ENCODE measurements at regions not wholly inside any gene's neighbourhood (a gene's known extent, or its start where the extent isn't known, plus 50 kb on each side); places are given as distances from the start of the nearest gene placed in this dataset.
A peak's percentile ranks its signal among the peaks of the same experiment; 100 is the strongest.

DNA sequence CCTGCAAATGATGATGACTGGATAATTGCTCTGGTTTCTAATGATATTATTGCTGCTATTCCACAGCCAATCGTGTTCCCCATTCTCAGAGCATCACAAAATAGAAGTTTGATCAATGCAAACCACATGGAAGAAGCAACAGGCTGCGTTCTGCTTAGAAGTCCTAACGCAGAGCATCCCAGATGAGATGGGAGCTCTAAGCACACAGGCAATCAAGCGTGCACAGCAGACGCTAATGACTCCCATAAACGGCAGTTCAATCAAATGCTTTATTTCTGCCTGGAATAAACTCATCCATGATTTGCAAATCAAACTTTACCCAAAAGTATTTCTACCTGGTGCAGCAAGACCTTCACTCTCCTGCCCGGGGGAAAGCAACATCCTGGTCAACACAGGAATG is 304.2 kb downstream of the FBXO15 start:
- DNase-seq, result no peak

DNA sequence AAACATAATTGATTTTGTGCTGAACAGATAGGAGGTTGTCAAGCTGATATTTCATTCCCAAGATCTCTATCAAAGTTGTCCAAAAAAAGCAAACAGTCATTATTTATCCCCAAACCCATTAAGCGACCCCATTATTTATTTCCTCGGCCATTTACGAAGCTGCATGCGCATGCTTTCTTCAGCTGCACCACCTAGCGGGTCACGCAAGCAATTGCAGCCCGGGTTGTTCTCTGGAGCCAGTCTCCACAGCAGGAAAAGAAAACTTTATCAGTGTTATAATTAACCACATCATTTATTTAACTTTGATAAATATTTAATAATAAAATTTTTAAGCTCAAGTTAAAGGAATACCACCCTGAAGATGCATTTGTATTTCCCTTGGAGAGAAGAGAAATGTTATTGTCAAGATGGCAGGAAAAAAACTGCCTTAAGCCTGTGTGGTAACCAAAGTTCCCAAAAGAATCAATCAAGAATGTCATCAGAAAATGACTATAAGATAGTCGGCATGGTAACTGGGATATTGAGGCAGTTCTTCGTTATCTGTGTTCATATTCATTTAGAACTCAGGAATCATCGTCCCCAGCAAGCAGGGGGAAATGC is 304.7 kb downstream of the FBXO15 start:
- DNase-seq, result peak; percentile 59

DNA sequence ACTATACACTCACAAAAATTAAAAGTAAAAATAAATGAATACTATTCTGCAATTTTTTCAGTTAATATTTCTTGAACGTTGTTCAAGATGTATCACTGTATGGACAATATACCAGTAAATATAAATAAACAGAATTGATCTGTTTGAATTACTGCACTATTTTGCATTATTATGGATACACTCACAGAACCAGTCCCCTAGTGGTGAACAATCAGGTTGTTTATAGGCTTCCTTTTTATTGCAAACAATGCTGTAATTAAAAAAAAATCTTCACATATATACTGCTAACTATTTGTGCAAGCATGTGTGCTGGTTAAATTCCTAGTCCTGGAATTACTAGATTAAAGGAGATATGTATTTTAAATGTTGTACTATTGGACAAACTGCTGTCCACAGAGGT is 306.0 kb downstream of the FBXO15 start:
- no peak for DNase-seq

DNA sequence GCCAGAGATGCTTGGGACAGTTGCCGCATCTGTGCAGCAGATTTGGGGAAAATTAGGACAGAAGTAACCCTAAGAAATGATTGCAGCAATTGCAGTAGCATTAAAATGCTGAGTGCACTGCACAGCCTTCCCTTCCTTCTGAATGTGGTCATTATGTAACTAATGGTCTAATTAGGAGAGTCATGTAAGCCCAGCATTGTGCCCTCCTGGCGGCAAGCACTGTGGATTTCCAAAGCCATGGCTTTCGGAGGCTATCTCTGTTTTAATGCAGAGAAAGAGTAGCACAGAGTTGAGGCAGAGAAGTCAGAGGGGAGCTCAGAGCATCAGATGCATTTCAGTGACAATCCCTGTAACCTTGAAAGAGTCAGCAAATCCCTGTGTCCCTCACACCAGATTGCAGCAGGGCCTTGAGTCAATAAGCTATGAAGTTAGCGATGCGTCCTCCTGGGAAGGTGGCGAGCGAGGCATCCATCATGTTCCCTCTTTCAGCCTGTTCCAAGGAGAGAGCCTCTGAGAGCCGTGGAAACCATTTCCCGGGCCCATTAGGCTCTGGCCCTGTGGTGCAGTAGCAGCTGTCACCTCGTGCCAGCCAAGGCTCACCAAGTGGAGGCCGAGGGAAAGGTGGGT is 307.2 kb downstream of the FBXO15 start:
- DNase-seq, result no peak

DNA sequence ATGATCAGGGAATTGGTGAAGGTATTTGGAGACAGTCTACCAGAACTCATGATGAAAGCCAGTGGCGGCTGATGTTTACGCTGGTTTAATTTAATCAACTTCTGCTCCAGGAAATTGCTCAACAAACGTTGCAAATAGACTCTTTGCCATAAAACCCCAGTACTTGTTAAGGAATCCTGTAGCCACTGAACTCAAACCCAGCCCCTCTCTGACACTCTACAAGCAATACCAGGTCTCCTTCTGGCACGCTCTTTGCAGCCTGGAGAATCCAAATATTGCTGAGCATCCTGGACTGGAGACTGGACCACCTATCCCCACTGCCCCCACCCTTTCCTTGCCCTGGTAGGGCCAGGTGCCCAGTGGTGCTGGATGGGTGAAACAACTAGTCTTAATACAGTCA is 308.2 kb downstream of the FBXO15 start:
- DNase-seq, result no peak

DNA sequence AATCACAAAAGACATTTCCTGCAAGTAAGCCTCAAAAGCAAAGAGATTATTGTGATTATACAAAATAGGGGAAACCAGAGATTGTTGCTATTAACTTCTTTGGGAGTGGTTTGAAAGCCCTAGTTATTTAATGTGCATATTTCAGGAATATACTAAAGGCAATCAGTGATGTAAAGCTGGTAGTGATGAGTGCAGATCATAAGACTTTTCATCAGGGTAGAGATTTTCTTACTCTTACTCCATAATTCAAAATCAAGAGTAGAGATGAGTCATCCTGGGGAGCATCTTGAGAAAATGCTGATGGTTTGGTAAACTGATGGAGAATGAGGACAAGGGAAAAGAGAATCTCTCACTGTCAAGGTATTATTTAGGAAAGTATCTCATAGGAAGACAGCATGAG is 309.5 kb downstream of the FBXO15 start:
- no peak for DNase-seq

DNA sequence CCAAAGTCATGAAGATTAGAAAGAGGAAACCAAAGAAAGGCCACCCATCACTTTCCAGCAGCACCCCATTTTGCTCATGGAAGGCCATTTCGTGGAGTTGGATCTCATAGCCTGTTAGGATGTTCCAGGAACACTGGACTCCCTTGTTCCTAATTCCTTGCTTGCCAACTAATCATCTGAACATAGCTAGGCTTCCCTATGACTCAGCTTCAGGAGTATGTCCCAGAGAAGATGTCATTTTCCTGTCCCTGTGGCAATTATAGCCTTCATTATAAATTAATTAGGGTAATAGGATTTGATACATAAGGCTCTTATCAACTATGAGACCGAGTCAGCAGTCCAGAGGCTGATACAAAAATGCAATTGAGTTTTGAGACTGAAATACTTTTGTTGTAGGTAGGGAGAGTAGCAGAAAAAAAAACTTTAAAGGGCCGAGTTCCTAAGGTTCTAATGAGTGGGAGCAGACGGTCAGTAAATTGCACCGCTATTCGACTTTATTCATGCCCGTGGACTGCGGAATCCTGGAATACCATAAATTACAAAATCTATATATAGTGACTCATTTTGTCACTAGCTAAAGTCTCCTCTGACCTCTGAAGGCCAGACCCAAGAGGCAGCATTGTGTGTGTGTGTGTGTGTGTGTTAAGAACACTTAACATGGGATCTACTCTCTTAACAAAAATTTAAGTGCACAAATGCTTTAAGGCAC is 311.8 kb downstream of the FBXO15 start:
- no peak for DNase-seq

DNA sequence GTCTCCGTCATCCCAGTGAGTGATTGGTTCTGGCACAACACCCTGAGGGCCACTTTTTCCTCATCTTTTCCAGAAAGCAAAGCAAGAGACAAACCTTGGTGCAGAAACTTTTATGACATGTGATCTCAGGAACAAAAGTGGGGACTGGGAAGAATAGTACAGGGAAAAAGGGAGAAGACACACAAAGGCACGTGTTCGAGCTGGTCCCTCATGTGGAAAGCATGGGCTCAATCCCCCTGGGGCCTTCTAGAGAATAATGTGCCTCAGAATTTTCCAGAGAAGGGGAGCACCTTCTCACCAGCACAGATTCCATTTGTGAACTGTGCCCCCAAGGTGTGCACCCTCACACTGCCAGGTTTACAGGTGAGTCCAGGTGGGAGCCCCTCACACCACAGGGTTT is 312.6 kb downstream of the FBXO15 start:
- no peak for DNase-seq

DNA sequence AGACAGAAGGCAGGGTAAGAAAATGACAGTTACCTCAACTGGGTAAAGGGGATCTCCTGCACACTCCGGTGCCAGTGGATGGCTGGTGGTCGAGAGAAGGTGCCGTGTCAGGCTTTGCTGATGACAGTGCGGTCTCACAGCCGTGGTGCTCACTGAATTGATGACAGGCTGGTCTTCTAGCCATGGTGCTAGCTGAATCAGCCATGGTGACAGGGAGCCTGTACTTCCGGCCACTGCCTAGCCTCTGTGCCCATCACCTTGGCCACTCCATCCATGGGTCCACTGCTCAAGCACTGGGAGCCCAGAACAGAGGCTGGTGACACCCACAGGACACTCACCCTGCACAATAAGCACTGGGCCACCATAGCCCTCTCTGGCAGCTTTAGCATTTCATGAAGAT is 315.9 kb downstream of the FBXO15 start:
- DNase-seq, result no peak

DNA sequence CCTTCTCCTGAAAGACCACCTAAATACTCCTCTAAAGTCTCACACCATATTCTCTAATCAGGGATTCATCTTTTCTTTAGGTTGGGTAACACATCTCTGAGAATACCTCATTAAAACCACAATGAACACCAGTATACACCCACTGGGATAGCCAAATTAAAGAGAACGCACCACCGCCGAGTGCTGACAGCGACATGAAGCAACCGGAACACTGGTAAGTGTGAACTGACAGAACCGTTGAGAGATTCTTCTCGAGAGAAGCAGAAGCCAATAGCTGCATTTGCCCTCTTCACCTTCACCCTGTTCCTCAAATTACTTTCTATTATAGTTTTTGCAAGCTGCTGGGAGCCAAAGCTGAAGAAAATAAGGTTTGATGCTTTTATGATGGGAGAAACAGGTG is 318.5 kb downstream of the FBXO15 start:
- DNase-seq, result no peak

DNA sequence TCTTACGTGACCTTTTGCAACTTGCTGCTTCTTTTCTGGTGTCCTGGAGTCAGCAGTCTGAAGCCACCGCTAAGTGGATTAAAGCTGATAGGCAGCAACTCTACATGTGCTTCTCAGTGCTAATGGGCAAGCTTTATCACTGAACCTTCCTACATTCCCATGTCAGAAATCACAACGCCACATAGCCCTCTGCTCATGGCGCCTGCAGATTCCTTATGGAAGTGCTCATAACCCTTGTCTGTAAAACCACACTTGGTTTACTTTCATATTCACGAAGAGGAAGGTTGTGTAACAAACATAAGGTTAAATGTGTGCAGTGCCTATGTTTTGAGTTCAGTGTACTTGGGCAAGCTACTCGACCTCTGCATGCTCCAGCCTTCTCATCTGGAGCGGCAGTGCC is 319.8 kb downstream of the FBXO15 start:
- no peak for DNase-seq

DNA sequence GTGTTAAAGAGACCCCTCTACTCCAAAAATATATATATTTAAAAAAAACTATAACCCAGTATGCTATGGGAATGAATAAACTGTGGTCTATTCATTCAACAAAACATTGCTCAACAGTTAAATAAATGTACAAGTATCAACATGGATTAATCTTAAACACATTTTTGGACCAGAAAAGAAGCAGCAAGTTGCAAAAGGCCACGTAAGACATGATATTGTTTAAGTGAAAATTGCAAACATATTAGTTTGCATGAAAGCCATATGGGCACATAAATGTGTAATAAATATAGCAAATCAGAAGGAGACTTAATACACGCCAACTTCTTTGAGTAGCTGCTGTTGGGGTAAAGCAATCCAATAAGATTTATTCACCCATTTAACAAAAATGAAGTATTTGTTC is 321.5 kb downstream of the FBXO15 start:
- no peak for DNase-seq

DNA sequence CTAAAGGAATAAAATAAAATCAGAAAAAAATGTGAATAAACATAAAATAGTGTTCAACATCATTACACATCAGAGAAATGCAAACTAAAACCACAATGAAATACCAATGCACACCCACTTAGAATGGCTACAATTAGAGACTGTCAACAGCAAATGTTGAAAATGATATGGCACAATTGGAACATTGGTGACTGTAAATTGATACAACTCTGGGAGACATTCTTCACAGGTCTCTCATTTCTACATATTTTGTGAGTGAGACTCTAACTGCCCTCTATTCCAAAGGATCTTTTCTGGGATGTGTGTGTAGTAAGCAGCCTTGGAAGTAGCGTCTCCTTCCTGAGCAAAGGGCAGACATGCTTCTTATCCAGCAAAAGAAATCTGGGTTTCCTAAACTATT is 323.0 kb downstream of the FBXO15 start:
- no peak for DNase-seq

DNA sequence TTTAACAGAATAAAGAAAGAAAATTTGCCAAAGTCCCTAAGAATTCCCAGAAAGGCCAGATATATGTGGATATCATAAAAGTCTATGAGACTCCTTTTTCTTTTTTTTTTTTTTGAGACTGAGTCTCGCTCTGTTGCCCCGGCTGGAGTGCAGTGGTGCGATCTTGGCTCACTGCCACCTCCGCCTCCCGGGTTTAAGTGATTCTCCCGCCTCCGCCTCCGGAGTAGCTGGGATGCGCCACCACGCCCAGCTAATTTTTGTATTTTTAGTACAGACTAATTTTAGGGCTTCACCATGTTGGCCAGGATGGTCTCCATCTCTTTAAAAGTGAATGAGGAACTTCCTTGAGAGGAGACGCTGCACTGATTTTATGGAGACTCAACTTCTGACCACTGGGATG is 335.2 kb downstream of the FBXO15 start:
- DNase-seq, result no peak

DNA sequence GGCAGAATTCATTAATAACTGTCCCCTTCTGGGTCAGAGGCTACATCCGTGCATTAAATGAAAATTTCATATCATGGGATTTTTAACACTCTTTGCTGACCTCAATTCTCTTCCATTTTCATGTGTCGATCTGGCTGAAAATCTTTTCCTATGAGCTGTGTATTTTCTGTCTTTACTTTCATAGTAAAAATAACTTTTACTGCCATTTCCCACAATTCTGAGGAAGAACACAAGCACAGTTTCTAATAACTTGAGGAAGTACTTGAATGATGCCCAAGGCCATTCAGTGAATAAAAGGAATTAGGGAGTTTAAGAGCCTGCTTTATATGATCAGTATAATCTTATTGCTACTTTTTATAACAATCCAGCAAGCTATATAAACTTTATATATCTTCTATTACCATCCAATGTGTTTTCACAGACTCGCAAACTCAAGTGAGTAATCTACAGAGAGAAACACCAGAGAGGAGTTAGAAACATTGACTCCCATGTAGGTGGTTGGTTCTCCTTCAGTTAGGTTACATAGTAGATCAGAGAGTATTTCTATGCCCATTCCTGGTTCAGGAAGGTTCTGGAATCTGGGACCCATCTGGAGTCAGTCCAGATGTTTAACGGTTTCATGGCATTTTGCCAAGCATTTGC is 340.0 kb downstream of the FBXO15 start:
- DNase-seq, result no peak

DNA sequence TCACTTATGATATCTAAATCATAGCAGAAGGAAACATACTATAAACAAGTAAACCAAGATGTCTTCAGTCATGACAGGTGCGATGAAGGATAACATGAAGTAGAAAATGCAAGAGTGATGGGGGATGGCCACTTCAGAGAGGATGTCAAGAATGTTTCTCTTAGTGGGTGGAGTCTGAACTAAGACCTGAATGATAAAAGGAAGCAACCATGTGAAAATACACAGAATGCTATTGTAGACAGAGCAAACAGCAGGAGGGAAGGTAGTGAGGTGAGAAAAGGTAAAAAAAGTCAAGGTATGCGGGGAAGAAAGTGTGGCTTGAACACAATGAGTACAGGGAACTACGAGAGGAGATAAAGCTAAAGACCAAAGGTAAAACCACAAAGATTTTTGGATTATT is 341.6 kb downstream of the FBXO15 start:
- DNase-seq, result no peak

DNA sequence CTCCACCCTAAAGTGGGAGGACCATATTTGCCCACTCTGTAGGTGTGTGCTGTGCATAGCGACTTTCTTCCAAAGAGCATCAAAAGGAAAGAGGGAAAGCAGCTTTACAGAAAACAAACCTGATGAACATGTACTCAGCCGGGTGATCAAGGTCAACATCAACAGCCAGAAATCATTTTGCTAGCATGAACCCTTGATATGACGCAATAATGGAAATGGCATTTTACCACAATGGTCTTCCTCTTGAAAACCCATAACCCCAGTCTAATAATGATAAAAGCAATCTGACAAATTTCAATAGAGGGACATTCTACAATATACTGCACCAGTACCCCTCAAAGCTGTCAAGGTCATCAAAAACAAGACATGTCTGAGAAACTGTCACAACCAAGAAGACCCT is 350.2 kb downstream of the FBXO15 start:
- DNase-seq, result no peak

DNA sequence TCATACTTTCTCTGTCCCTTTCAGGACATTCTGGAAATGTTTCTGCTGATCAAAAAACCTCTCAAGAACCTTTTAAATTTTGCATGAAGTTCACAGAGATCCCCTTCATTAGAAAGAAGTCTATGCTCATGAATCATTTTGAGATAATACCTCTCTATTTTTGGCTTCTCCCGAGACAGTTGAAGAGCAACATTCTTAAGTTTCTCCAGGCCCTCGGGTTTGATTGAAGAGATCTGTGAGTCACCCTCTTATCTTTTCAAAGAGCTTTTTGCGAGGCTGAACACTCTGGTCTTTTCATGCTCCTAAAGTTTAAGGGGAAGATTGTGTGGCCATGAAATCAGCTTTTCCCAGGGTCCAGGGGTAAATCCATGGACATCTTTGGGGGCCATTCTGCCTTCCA is 354.2 kb downstream of the FBXO15 start:
- no peak for DNase-seq

DNA sequence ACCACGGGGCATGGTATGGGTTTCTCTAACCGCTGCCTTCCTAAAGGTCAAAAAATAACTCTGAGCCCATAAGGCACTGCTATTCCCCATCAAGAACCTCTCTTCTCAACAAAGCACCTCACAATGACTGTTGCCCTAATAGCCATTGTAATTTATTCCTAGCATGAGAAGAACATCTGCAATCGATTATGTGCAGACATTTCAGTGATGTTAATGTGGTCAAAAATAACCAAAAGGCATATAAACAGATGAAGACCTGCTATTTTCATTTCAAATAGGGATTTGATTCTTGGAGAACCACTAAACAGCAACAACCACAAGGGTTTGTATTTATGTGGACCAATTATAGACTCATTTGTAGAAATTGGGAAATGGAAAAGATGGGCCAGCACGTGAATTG is 356.6 kb downstream of the FBXO15 start:
- no peak for DNase-seq

DNA sequence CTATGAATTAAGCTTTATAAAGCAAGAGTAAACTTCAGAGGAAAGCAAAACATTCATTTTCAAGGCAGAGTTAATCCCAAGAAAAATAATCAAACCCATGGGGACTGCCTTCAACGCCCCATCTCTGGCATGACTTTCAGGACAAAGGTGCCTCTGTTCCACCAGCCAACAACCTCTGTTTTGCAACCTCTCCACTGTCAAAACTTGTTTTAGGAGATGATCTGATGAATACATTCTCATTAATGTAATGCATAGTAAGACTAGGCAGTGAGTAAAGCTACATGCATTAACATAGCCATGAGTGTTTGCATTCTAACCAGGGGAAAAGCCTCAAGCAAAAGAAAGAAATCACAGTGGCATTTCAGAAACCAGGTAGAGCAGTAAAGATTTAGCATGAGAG is 357.0 kb downstream of the FBXO15 start:
- no peak for DNase-seq

DNA sequence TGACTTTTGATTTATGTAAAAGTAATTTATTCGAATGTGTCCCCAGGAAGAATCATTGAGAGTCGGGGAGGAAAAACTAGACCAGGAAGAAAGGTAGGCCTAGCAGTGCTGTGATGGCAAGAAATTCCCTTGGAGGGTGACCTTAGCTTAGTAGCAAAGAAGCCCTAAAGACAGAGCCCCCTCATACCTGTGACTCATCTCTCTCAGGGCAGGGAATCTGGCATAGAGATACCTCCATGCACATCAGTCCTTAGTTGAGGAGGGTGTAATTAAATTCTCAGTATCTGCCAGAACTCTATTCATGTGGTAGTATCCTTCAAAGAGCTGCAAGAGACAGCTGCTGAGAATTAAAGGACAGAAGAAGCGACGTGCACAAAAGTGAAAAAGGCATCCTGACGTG is 360.3 kb downstream of the FBXO15 start:
- no peak for DNase-seq

DNA sequence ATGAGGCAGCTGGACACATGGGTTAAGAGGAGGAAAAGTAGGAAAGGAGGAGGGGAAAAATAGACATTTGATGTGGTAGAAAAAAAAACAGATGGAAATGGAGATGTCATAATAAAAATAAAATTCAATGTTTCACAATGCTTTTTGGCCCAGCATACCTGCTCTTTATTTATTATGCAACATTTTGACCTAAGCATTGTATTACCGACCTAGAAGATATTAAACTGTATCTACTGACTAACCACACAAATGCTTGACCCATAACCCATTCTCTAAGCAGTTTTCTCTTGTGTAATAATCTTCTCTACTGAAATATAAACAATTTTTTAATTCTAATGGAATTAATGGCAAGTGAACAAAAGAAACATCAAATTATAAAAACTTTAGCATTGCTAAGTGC is 362.3 kb downstream of the FBXO15 start:
- DNase-seq, result no peak

DNA sequence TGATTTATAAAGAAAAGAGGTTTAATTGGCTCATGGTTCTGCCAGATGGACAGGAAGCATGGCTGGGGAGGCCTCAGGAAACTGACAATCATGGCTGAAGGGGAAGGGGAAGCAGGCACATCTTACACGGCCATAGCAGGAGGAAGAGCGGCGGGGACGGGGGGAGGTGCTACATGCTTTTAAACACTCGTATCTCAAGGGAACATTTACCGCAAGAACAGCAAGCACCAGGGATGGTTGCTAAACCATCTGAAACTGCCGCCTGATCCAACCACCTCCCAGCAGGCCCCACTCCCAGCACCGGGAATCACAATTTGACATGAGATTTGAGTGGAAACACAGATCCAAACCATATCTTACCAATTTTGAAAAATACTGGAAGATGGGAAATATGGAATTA is 362.8 kb downstream of the FBXO15 start:
- no peak for DNase-seq

DNA sequence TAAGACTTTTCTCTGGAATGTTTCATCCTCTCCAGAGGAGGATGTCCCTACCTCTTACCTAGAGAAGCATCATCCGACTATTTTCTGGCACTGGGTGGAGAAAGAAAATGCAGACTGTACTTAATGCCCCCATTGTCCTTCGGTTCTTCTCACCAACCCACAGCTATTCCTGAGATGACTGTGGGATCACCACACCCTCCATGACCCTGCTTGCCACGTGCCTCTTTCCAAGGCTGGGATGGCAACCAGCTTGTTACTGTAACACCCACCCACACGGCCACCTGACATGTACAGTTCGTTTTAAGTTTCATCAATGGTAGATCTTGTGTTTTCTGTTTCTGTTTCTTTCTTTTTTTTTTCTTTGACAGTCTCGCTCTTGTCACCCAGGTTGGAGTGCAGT is 365.2 kb downstream of the FBXO15 start:
- no peak for DNase-seq

All from RPMI8226 (cell line).